ENCODE measurements at regions not wholly inside any gene's neighbourhood (a gene's known extent, or its start where the extent isn't known, plus 50 kb on each side); places are given as distances from the start of the nearest gene placed in this dataset.

GRCh38 chr22:27477171-27477570 is 324.4 kb downstream of the MN1 start:
- DNase-seq (ENCODE audit: low read depth), result no peak

DNA sequence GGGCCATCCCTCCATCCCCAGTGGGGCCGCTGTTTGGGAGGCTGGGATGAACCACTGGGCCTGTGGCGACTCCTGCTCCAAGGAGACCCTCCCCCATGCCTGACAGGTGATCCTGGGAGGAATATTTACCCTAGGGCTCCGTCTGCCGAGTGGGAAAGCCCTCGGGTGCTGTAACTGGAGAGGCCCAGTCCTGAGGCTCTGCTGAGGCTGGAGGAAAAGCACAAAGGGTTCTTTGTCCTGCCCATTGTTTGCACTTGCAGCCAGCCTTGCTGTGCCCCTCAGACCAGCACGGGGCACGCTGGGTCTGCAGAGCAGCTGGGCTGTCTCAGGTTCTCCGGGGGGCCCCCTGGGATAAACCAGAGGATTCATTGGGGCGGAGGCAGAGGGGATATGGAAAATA is 321.1 kb downstream of the MN1 start:
- no peak for DNase-seq (ENCODE audit: low read depth)

DNA sequence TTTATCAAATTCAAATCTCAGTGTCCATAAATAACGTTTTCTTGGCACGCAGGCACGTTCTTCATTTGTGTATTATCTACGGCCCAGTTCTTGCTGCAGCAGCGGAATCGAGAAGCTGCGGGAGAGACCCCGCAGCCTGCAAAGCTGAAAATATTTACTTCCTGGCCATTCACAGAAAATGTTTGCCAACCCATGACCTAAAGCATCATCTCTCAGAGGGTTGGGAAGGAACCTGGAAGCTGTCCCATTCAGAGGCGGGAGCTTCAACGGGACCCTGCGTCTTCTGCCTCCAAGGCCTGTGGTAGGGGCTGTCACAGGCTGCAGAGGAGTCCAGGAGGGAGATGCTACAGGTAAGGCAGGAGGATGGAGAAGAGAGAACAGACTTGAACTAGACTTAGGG is 319.2 kb downstream of the MN1 start:
- DNase-seq (ENCODE audit: low read depth), result no peak

- no peak for DNase-seq (ENCODE audit: low read depth)
Measured at GRCh38 chr22:27483095-27483785, 318.3 kb downstream of the MN1 start.

DNA sequence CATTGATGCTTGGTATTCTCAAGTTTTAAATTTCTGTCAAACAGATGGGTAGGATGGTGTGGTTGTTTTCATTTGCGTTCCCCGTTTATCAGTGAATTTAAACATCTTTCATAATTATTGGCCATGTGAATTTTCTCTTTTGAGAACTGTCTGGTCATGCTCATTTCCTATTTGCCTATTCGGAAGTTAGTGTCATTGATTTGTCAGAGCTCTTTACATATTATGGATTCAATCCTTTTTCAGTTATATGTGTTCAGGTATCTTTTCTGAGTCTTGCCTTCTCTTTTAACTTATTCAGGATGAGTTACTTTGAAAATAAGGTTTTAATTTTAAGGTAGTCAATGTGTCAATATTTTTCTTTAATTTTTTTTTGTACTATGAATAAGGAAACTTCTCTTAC is 315.7 kb downstream of the MN1 start:
- DNase-seq (ENCODE audit: low read depth), result no peak

GRCh38 chr22:27487600-27488452 is 313.7 kb downstream of the MN1 start:
- DNase-seq (ENCODE audit: low read depth), result no peak

DNA sequence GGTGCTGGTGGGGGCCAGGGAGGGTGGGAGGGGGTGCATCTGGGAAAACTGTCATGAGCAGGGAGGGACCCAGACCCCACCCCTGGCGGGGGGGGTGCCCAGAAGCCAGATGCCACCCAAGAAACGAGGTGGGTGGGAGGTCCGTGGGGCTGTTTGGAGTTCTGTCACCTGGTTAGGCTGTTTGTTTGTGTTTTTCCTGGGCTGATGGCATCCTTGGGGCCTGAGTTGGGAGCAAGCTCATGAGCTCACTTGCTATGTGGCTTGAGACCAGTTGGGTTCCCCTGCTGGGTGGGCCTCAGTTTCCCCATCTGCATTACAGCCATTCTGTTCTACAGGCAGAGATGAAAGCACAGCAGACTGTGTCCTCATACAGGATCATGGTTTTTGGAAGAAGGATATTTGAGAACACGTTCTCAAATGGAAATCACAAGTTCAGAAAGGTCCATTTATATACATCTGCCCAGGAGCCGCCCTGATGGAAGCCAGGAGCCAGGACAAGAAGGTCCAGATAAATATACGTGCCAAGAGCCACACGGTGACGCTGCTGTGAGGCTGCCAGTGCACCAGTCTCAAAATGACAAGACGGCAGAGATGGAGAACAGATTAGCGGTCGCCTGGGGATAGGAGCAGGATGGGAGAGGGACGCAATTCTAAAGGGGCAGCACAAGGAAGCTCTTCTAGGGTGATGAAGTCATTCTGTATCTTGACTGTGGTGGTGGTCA is 312.9 kb downstream of the MN1 start:
- DNase-seq (ENCODE audit: low read depth), result no peak

DNA sequence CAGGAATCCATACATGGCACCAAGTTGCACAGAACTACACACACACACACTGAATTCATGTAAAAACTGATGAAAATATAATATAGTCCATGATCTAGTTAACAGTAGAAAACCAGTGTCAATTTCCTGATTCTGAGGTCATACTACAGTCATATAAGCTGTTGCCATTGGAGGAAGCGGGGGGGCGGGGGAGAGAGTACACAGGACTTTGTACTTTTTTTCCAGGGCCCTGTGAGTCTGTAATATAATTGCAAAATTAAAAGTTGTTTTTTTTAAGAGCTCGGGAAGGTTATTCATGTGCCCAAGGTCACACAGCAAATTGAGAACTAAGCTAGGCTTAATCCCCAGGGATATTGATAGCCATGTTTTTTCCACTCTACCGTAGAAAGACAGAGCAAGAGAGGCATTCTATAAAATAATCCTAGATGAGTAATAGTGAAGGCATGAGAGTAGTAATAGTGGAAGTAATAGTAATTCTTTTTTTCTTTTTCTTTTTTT is 312.3 kb downstream of the MN1 start:
- no peak for DNase-seq (ENCODE audit: low read depth)

GRCh38 chr22:27490080-27490479 is 311.5 kb downstream of the MN1 start:
- no peak for DNase-seq (ENCODE audit: low read depth)

GRCh38 chr22:27491888-27492287 is 309.7 kb downstream of the MN1 start:
- DNase-seq (ENCODE audit: low read depth), result no peak

DNA sequence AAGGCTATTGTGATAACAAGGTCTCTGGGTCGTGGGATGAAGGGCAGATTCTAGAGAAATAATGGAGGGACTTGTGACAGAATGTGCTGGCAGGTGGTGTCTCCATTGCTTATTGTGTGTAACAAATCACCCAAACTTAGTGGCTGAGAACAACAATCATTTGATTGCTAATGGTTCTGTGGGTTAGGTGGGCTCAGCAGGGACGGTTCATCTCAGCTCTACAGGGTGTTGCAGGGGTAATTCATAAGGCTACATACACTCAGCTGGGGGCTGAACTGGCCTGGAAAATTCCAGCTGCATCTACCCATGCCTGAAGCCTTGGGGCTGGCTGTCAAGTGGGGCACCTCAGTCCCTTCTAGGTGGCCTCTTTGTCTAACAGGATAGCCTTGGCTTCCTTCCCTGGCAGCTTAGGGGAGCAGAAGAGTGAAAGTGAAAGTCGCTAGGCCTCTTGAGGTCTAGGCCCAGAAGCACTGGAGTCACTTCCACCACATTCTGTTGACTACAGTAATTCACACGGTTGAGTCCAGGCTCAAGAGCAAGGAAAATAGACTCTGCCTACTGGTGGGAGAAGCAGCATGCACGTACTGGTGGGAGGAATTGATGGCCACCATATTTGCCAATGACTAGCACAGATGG is 308.9 kb downstream of the MN1 start:
- no peak for DNase-seq (ENCODE audit: low read depth)

- no peak for DNase-seq (ENCODE audit: low read depth)
Measured at GRCh38 chr22:27493796-27494195, 307.8 kb downstream of the MN1 start.

DNA sequence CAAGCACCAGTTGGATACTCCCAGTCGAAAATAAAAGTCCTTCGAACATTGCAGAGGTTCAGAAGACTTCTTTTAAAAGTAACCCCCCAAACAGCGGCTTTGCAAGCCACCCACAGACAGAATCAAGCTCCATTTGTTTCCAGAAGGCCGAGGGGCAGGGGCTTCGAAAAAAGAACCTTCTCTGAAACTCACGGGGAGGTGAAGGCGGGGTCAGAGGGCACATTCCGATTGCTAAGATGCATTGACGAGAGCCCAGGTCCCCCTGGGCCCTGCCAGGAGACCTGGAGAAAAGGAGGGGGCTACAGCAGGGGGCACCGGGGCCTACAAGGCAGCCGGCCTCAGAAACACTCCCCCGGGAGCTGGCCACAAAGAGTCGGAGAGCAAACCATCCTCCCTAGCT is 306.8 kb downstream of the MN1 start:
- no peak for DNase-seq (ENCODE audit: low read depth)

GRCh38 chr22:27495325-27495724 is 306.2 kb downstream of the MN1 start:
- no peak for DNase-seq (ENCODE audit: low read depth)

GRCh38 chr22:27499121-27499520 is 302.4 kb downstream of the MN1 start:
- DNase-seq (ENCODE audit: low read depth), result no peak

DNA sequence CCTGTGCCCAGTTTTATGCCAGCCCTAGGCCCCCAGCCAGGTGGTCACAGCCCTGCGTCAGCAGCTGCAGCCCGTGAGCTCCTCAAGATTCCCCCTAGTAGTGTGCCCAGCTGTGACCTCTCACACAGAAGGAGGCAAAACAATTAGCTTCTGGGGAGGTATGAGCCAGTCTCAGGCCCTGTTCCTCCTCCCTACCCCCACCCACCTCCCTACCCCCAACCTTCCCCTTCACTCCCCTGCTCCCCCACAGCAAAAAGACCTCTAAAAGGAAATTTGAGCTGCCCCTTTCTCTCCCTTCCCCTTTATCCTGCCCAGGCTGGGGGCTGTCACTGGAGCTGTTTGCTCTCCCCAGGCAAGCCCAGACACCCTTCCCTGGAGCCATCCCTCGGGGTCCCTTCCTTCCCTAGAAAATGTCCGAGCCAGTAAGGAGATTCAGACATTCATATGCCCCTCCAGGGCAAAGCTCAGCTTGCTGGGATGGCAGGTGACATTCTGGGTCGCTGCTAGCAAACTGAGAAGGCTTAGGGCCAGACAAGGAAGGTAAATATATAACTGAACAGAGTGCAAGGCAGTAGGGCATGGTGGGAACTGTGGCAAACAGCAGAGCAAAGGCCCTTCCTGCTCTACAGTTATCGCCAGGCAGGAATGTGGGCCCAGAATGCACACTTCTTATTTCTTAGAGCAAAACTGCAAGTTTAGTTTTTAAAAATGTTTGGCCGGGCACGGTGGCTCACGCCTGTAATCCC is 300.2 kb downstream of the MN1 start:
- no peak for DNase-seq (ENCODE audit: low read depth)

DNA sequence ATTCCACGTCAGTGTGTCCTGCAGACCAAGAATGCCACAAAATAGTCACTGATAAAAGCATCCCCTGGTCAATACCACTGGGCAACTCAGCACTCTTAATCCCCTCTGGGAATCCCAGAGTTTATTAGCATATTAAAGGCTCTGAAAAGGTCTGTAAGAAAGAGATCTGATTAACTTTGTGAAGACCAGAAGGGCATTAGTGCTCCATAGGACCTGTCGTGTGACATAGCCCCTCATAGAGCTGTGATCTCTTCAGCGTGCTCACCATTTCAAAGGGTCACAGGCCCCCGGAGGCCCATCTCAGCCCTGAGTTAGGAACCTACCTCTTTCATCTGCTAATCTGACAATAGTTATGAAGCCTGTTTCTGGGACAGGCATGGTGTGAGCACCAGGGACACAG is 299.2 kb downstream of the MN1 start:
- no peak for DNase-seq (ENCODE audit: low read depth)

DNA sequence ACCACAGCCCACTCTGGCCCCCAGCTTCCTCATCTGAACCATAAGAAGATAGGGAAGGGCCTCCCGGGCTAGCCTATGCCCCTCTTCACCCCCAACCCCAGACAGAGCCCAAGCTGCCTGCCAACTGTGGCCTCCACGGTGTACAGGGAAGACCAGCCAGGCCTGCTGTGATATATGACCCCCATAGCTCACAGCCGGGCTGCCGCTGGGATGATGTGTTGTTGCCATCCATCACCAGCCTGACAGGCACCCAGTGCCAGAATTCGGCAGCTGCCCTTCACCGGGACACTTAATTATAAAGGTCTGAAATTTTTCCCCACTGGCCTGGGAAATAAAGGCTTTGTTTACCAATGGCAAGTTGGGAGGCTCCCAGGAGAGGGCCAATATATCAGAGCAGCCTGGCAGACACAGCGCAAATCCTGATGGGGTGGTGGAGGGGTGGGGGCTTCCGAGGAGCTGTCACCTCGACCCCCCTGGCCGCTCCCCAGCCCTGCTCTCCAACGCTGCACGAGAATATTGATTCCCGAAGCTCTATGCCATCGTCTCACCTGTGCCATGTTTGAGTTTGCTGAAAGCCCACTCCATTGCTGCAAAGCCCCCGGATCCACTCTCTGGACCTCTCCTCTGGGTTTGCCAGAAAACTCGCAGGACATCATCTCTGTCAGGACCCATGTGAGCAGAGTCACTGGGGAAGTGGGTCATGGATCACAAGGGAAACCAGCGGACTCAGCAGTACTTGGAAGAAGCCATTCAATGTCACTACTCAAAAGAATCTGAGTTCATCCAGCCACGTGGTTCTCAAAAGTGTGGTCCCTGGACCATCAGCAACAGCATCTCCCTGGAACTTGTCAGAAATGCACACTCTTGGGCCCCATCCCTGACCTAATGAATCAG is 296.9 kb downstream of the MN1 start:
- no peak for DNase-seq (ENCODE audit: low read depth)

- DNase-seq (ENCODE audit: low read depth), result no peak
Measured at GRCh38 chr22:27507111-27507611, 294.4 kb downstream of the MN1 start.

GRCh38 chr22:27507935-27508526 is 293.5 kb downstream of the MN1 start:
- no peak for DNase-seq (ENCODE audit: low read depth)

Data from activated gamma-delta T cell treated with anti-CD3 and anti-CD28 coated beads, Interleukin-2, amount 50 U/mL, for 16 hours (primary cell).